B cell (primary cell): ENCODE measurements at regions not wholly inside any gene's neighbourhood (a gene's known extent, or its start where the extent isn't known, plus 50 kb on each side); places are given as distances from the start of the nearest gene placed in this dataset.

Experiments used
- ATAC-seq: fragments of 200-7000 bp; cut with Tn5 transposase; one replicate; pipeline ENCODE4 v1.10.0; 2021; ENCODE audit warnings: low read depth, mild to moderate bottlenecking, moderate number of reproducible peaks, moderate library complexity
- CTCF ChIA-PET: fragments of 350-600 bp; sonication (Branson Sonifier 250); formaldehyde crosslinking; loops from one replicate; lab custom pipeline; 2021; ENCODE audit warnings: antibody characterized with exemption, inconsistent platforms; lab: Charles Lee
- POLR2A ChIA-PET: fragments of 350-600 bp; sonication (Branson Sonifier 250); formaldehyde crosslinking; loops from one replicate; lab custom pipeline; 2021; ENCODE audit warnings: antibody characterized with exemption; lab: Charles Lee
- DNase-seq: peaks from one replicate; pipeline ENCODE4 v3.0.0; 2013
- H2AFZ ChIP-seq: 2 replicates; pipeline ENCODE4 v1.6.1; 2012; ENCODE audit warnings: mild to moderate bottlenecking, low read depth, low read length; ENCODE audit not compliant: insufficient read depth, poor library complexity, severe bottlenecking
- H3K27ac ChIP-seq, 2 donors: 1 replicate in 1 of 2; 2 replicates in 1 of 2; pipeline ENCODE4 v1.5.1; 2012 to 2013; ENCODE audit warnings: low read length in 2 of 2, mild to moderate bottlenecking in 2 of 2, moderate library complexity in 1 of 2
- H3K27me3 ChIP-seq, 4 experiments: fragments of 200-600 bp in 1 of 4; sonication (generic) in 1 of 4; replicated peaks in 1 of 4; 1 replicate in 2 of 4; 2 replicates in 2 of 4; pipeline versions ENCODE4 v1.6.1 to v1.7.0; 2013 to 2016; ENCODE audit warnings: low read length in 3 of 4, mild to moderate bottlenecking in 2 of 4, mixed read lengths in 1 of 4, moderate library complexity in 1 of 4; ENCODE audit not compliant: insufficient read depth in 4 of 4, control insufficient read depth in 3 of 4; ENCODE audit errors: control extremely low read depth in 1 of 4
- H3K36me3 ChIP-seq, 2 experiments: replicated peaks in 1 of 2; 1 replicate in 1 of 2; 2 replicates in 1 of 2; pipeline versions ENCODE4 v1.6.1 to v1.7.1; 2013; ENCODE audit warnings: low read length in 1 of 2; ENCODE audit not compliant: insufficient read depth in 2 of 2, control insufficient read depth in 1 of 2; ENCODE audit errors: control extremely low read depth in 1 of 2, extremely low read depth in 1 of 2
- H3K4me1 ChIP-seq, 2 donors: fragments of 200-600 bp in 1 of 2; sonication (generic) in 1 of 2; 1 replicate in 1 of 2; 2 replicates in 1 of 2; pipeline versions ENCODE4 v1.5.1 to v1.6.1; 2013 to 2017; ENCODE audit warnings: low read length in 2 of 2; ENCODE audit not compliant: control insufficient read depth in 2 of 2, insufficient read depth in 2 of 2
- H3K4me2 ChIP-seq: replicated peaks from 2 replicates; pipeline ENCODE3; 2012; ENCODE audit warnings: mild to moderate bottlenecking, low read depth, low read length; ENCODE audit not compliant: poor library complexity, severe bottlenecking
- H3K4me3 ChIP-seq, 5 experiments: fragments of 200-600 bp in 1 of 5; sonication (generic) in 1 of 5; 1 replicate in 3 of 5; 2 replicates in 2 of 5; pipeline versions ENCODE4 v1.5.1 to v1.7.0; 2011 to 2016; ENCODE audit warnings: low read length in 4 of 5, mild to moderate bottlenecking in 4 of 5, low read depth in 2 of 5, control low read depth in 1 of 5, moderate library complexity in 1 of 5; ENCODE audit not compliant: insufficient read depth in 1 of 5; ENCODE audit errors: control extremely low read depth in 1 of 5, extremely low read depth in 1 of 5
- H3K79me2 ChIP-seq: fragments of 200-600 bp; sonication (generic); one replicate; pipeline ENCODE4 v1.6.0; 2016; ENCODE audit warnings: low read length; ENCODE audit not compliant: control insufficient read depth, insufficient read depth
- H3K9ac ChIP-seq: fragments of 200-600 bp; sonication (generic); 2 replicates; pipeline ENCODE4 v1.6.1; 2017; ENCODE audit warnings: mild to moderate bottlenecking, low read length, moderate library complexity
- H3K9me3 ChIP-seq, 3 donors: one replicate each; pipeline versions ENCODE4 v1.6.1 to v1.7.1; 2013; ENCODE audit warnings: low read length in 2 of 3; ENCODE audit not compliant: control insufficient read depth in 2 of 3, insufficient read depth in 1 of 3; ENCODE audit errors: control extremely low read depth in 1 of 3
- H4K20me1 ChIP-seq: 2 replicates; pipeline ENCODE4 v1.6.0; 2012; ENCODE audit warnings: mild to moderate bottlenecking, low read length; ENCODE audit not compliant: insufficient read depth, control insufficient read depth, poor library complexity, severe bottlenecking
- H3K27ac Mint-ChIP-seq: one replicate; pipeline ENCODE4 v1.8.0; 2021; ENCODE audit warnings: mixed read lengths
- H3K27me3 Mint-ChIP-seq: one replicate; pipeline ENCODE4 v1.8.0; 2021; ENCODE audit warnings: mixed read lengths
- H3K4me1 Mint-ChIP-seq: one replicate; pipeline ENCODE4 v1.8.0; 2021; ENCODE audit warnings: mixed read lengths
- H3K4me3 Mint-ChIP-seq: one replicate; pipeline ENCODE4 v1.8.0; 2021; ENCODE audit warnings: mixed read lengths
- H3K9me3 Mint-ChIP-seq: one replicate; pipeline ENCODE4 v1.8.0; 2022; ENCODE audit warnings: mixed read lengths; ENCODE audit not compliant: insufficient read depth
- EZH2 ChIP-seq: IDR thresholded peaks from 2 replicates; pipeline ENCODE4 v1.6.1; 2012; ENCODE audit warnings: borderline replicate concordance, low read depth, mild to moderate bottlenecking, moderate library complexity, low read length; ENCODE audit not compliant: insufficient read depth, poor library complexity, severe bottlenecking
- WGBS: methylation state at CpG from one replicate; pipeline ENCODE4 v1.1.5; 2013; ENCODE audit warnings: missing lambda C conversion rate; ENCODE audit not compliant: insufficient coverage; 5-methylcytosine and 5-hydroxymethylcytosine counted together
- intact Hi-C: fragments of 100-400 bp; cut with micrococcal nuclease; formaldehyde crosslinking; loops from one replicate; pipeline ENCODE4 v1.10.0; 2022
- TF ChIP-seq, protein P1 (sequence below): fragments of 200-600 bp; IDR thresholded peaks from one replicate; pipeline ENCODE4 v1.8.0; 2022; ENCODE audit warnings: antibody characterized with exemption, mild to moderate bottlenecking

DNA sequence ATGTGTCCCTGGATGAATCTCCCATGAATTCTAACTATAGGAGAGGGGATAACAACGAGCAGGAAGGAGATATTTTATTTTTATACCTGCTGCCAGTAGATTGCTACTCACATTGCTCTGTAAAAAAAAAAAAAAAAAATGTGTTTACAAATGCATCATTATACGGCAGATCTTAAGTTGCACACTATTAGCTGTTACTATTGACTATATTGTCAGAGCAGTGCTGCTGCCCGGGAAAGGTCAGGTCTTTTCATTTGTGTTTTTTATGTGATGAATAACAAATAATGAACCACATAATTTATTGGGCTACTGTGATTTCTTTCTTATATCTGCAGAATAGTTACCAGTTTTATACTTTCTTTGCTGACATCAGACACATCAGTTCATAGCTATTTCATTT, 393.3 kb downstream of the C6orf118 start:
- POLR2A ChIA-PET = no interaction called here

DNA sequence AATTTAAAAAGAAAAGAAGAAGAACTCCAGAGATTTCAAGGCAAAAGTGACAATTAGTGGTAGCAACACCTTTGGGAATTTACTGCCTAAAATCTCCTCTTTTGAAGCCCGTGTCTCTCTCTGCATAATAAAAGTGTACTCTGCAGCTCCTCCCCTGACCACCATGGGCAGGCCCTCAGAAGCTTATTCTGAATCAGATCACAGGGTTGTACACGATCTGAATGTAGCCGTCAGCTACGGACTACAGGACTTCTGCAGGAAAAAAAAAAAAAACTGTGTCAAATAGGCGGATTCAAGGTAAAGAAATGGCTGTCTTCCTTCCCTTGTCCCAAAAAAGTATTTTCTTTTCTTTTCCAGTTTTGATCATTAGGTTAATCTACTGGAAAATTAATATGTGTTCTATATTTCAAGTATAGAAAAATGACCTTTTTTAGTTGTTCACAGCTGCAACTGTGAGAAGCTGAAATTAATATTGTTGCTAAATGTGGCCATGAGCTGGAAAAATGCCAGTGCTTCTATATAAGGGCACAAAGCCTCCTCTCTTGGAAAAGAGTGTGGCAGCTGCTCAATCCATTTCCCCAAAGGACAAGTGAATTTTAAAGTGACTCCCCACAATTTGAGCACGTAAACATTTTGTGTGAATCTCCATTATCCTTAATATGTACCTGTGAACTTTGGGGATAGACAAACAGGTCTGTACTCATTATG, 397.4 kb downstream of the C6orf118 start:
- no peak for ATAC-seq
- intact Hi-C loops = no loop called here
- Mint-ChIP-seq H3K27ac (no peak overlapping the region), H3K9me3 (peaks cover 3% of the 10 kb centered on the region), H3K27me3 (no peaks in the 10 kb centered on the region), H3K4me3 (no peak overlapping the region), H3K4me1 (no peaks in the 10 kb centered on the region)
- CTCF ChIA-PET = interaction anchor here (0.7 kb wide), 1 partner anchor 37 kb away, joined by 5 read pairs; no protein-coding TSS in a partner anchor
- no peak for DNase-seq
- H3K4me3 ChIP-seq = no peak overlapping the region
- no peaks in the 10 kb centered on the region for H3K4me1 ChIP-seq
- WGBS = 50% methylated on average over 3 of the region's 6 CpGs
- no peak overlapping the region for H3K27ac ChIP-seq
- no peak overlapping the region for H2AFZ ChIP-seq
- H3K27me3 ChIP-seq = no peaks in the 10 kb centered on the region
- no peak overlapping the region for H3K4me2 ChIP-seq
- POLR2A ChIA-PET = no interaction called here
- no peak overlapping the region for H3K9ac ChIP-seq
- H3K79me2 ChIP-seq = no peaks in the 10 kb centered on the region
- no peak for TF ChIP-seq EZH2
- TF ChIP-seq, protein P1, sequence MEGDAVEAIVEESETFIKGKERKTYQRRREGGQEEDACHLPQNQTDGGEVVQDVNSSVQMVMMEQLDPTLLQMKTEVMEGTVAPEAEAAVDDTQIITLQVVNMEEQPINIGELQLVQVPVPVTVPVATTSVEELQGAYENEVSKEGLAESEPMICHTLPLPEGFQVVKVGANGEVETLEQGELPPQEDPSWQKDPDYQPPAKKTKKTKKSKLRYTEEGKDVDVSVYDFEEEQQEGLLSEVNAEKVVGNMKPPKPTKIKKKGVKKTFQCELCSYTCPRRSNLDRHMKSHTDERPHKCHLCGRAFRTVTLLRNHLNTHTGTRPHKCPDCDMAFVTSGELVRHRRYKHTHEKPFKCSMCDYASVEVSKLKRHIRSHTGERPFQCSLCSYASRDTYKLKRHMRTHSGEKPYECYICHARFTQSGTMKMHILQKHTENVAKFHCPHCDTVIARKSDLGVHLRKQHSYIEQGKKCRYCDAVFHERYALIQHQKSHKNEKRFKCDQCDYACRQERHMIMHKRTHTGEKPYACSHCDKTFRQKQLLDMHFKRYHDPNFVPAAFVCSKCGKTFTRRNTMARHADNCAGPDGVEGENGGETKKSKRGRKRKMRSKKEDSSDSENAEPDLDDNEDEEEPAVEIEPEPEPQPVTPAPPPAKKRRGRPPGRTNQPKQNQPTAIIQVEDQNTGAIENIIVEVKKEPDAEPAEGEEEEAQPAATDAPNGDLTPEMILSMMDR = no peak
- peaks cover 0 to under 1% (median 0%) of the 10 kb centered on the region in 3 donors for H3K9me3 ChIP-seq
- H3K36me3 ChIP-seq = no peaks in the 10 kb centered on the region
- H4K20me1 ChIP-seq = no peaks in the 10 kb centered on the region

More for the DNA sequence above, 393.3 kb downstream of the C6orf118 start:
- Histone ChIP-seq H2AFZ (no peak overlapping the region), H3K4me2 (no peak overlapping the region), H3K4me3 (no peak overlapping the region), H3K4me1 (no peaks in the 10 kb centered on the region), H3K27me3 (no peaks in the 10 kb centered on the region), H3K9ac (no peak overlapping the region), H3K27ac (no peak overlapping the region), H4K20me1 (no peaks in the 10 kb centered on the region), H3K79me2 (no peaks in the 10 kb centered on the region), H3K9me3 (peaks cover 0 to 15% (median 5%) of the 10 kb centered on the region in 3 donors), H3K36me3 (no peaks in the 10 kb centered on the region)
- Mint-ChIP-seq H3K27me3 (no peaks in the 10 kb centered on the region), H3K27ac (no peak overlapping the region), H3K9me3 (peaks cover 7% of the 10 kb centered on the region), H3K4me1 (no peaks in the 10 kb centered on the region), H3K4me3 (no peak overlapping the region)
- TF ChIP-seq EZH2 = no peak
- DNase-seq (no peak), ATAC-seq (no peak)
- WGBS = no CpG with 5 or more reads among the region's 3 CpGs
- CTCF ChIA-PET = no interaction called here
- intact Hi-C loops = no loop called here
